Stimulated activated CD8-positive, alpha-beta memory T cell treated with anti-CD3 and anti-CD28 coated beads, Interleukin-12 subunit alpha, Interleukin-12 subunit beta, amount 100 ng/mL, for 1 hour (primary cell): ENCODE measurements at regions not wholly inside any gene's neighbourhood (a gene's known extent, or its start where the extent isn't known, plus 50 kb on each side); places are given as distances from the start of the nearest gene placed in this dataset.
"Not testable (repeated sequence)": the region's sequence is repeated elsewhere in the genome, so short reads cannot be mapped to it uniquely, and the experiment has no call there.

ENCODE experiments used
- DNase-seq: peaks from one replicate; pipeline ENCODE4 v3.0.0-alpha.2; 2020; ENCODE audit warnings: low read depth

- no peak for DNase-seq
Measured at GRCh38 chr12:34406996-34407300, 384.7 kb downstream of the ALG10 start.

DNA sequence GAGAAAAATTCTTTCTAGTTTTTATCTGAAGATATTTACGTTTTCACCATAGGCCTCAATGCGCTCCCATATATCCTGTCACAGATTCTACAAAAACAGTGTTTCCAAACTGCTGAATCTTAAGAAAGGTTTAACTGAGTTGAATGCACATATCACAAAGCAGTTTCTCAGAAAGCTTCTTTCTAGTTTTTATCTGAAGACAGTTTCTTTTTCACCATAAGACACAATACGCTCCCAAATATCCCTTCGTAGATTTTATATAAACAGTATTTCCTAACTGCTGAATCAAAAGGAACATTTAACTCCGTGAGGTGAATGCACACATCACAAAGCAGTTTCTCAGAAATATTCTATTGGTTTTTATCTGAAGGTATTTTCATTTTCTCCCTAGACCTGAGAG lies 385.5 kb downstream of the ALG10 start:
- DNase-seq = no peak

GRCh38 chr12:34431509-34431908 lies 409.2 kb downstream of the ALG10 start:
- not testable (repeated sequence) for DNase-seq
